IPS DF 19.7 (cell line): ENCODE measurements at regions not wholly inside any gene's neighbourhood (a gene's known extent, or its start where the extent isn't known, plus 50 kb on each side); places are given as distances from the start of the nearest gene placed in this dataset.

ENCODE experiments used
- DNase-seq: peaks from one replicate; pipeline ENCODE4 v3.0.0-alpha.2; 2013; ENCODE audit warnings: low read depth, low spot score

DNA sequence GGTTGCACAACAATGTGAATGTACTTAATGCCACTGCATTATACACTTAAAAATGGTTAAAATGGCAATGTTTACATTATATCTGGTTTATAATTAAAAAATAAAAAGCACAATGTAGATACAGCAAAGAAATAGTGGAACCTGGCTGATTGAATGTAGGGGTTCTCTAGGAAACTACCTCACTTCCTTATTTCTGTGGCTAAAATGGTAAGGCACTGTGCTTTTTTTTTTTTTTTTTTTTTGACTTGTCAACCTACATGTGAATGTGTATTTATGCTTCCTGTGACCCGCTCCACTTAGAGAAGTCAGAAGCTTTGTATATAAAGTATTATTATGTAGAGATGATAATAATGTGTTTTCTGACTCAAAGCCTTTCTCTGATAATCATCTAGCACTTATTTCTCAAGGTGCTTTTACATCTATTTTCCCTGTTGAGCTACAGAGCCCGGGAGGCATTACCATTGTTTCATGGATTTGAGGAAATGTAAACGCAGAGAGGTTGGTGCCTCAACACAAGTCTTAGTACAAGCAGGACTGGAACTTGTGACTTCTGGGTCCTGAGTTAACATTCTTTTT, 55.0 kb downstream of the SOX4 start:
- DNase-seq, result no peak

DNA sequence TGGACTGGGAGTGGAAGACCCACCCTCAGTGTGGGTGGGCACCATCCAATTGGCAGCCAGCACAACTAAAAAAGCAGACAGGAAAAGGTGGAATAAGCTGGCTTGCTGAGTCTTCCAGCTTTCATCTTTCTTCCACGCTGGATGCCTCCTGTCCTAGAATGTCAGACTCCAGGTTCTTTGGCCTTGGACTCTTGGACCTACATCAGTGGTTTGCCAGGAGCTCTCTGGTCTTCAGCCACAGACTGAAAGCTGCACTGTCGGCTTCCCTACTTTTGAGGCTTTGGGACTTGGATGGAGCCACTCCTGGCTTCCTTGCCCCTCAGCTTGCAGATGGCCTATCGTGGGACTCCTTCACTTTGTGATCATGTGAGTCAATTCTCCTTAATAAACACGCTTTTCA, 59.8 kb downstream of the SOX4 start:
- no peak for DNase-seq

DNA sequence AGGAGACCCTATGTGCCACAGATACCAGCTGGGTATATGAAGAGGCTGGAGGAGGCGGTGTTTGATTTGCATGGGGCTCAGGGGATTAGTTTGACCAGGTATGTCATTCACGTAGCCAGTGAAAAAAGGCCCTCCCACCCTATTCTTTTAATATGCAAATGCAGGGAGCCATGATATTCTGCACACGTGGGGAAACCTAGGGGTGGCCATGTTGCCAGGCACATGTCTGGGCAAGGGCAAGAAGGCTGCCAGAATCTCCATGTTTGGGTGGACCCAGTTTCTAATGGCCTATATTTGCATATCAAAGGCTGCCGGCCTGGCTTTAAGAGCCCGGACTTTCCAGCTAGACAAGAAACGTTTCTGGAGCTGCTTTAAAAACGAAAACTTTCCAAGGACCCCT, 60.4 kb downstream of the SOX4 start:
- DNase-seq, result no peak

DNA sequence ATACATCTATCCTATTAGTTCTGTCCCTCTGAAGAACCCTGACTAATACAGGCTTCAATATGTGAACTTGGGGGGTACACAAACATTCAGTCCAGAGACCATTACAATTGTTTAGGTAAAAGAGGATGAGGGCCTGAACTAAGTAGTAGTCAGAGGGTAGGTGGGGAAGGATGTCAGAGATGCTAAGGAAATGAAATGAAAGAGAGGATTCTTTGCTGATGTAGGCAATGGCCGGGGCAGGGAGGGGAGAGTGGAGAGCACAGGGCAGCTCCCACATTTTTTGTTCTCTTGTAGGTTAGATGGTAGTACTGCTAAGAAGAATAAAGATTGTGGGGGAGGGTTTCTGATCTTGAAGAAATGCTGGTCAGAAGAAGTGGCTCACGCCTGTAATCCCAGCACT, 60.8 kb downstream of the SOX4 start:
- DNase-seq, result no peak

DNA sequence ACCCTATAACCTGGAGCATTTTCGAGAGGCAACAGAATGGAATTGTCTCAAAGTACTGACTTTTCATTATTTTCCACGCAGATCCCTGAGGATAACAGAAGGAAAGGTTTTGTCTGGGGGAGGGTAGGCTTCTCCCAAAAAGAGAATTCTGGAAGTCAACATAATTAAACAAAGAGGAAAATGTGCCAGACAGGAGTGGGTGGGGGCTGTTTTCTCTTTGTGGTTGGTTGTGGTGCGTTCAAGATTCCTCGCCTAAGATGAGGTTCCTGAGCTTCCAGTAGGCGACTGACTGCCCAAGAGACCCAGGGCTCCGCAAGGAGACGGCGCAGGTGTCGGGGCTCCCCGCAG, 70.4 kb downstream of the SOX4 start:
- DNase-seq, result no peak

DNA sequence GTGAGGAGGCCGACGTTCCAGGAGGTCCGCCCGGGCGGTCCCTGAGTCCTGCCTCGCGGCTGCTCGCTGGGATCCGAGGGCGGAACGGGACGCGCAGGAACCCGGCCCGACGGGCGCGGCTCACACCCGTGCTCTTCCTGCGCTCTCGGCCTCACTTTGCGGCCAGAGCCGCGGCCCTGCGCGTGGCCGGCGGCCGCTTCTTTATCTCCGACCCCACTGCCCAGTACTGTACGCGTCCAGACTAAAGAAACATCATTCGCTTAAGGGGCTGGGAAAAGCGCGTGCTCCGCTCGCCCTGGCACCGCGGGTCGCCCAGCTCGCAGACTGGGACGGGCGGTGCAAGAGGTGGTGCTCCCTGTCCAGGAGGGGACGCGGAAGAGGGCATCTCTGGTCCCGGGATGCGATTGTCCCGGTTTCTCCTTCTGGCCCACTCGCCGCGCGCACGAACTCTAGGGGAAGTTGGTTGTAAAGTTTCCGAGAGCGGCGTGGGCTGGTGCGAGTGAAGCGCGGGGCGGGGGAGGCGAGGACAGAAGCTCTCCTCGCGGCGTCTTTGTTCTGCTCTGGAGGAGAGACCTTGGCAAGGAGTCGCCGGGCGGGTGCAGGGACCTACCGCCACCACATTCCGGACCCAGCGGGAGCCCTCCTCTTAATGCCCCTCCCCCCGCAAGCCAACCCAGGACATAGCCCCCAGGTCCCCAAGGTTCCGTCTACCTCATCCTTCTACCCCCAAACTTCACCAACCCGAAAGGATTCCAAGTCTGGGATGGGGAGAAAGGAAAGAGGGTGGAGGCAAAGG, 71.0 kb downstream of the SOX4 start:
- DNase-seq, result no peak

DNA sequence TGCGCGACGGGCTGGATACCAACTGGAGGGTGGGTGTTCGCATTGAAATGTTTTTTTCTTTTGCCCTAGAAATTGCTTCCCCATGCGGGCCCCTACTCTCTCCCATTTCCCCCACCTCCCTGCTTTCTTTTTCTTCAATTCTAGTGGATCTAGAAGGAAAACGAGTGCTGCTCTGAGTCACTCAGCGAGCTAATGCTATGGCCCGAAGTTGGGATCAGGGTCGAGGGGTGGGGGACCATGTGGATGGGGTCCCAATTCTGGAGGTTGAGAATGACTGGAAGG, 71.5 kb downstream of the SOX4 start:
- DNase-seq, result no peak

DNA sequence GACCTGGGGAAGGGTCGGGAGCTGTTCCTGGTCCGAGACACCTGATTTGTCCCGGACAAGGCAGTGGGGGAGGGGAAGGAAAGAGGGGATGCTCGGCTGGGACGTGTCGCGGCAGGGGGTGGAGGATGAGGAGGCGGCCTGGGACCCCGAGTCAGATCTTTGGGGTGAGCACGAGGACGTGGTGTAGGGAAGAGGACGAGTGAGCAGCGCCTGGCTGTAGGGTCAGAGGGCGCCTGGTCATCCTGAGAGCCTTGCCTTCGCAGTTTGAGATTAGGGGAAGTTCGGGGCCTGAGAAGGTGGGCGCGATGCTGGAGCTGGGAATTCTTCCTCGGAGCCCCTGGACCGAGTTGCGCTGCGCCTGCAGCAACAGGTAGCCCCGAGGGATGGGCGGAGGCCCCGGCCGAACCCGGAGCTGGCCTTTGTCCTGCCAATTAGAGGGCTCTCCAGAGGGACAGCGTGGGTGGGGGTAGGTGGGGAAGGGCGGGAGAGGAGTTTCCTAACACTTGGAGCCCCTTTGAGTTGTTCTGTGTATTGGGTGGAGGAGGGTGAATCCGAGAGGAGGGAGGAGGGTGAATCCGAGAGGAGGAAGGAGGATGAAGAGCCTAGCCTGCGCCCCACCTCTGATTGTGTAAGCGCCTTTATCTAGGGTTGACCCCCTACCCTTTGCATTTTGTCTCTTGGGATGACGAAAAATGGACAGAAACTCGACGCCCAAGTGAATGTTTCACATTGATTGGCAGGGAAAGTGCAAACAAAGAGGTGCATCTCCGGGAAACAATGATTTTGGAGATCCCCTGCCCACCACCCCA, 72.0 kb downstream of the SOX4 start:
- DNase-seq, result no peak

DNA sequence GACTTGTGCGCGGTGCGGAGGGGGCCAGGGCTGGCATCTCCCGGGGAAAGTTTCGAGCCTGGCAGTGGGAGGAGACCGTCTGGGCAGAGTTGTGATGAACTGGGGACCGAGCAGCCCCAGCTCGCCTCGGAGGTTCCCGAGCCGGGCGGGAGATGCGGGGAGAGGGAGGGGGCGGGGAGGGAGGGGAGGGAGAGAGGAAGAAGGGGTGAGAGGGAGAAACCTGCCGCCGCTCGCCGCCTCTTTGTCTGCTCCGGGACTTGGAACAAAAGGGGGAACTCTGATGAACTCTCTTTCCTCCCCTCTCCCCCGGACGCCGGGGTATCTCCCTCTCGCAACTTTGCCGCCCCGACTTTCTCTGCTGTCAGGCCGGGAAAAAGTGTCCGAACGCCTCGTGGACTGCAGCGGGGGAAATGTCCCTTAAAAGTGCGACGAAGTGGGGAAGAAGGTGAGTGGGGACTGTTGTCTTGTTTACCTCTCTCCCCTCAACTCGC, 72.7 kb downstream of the SOX4 start:
- no peak for DNase-seq

DNA sequence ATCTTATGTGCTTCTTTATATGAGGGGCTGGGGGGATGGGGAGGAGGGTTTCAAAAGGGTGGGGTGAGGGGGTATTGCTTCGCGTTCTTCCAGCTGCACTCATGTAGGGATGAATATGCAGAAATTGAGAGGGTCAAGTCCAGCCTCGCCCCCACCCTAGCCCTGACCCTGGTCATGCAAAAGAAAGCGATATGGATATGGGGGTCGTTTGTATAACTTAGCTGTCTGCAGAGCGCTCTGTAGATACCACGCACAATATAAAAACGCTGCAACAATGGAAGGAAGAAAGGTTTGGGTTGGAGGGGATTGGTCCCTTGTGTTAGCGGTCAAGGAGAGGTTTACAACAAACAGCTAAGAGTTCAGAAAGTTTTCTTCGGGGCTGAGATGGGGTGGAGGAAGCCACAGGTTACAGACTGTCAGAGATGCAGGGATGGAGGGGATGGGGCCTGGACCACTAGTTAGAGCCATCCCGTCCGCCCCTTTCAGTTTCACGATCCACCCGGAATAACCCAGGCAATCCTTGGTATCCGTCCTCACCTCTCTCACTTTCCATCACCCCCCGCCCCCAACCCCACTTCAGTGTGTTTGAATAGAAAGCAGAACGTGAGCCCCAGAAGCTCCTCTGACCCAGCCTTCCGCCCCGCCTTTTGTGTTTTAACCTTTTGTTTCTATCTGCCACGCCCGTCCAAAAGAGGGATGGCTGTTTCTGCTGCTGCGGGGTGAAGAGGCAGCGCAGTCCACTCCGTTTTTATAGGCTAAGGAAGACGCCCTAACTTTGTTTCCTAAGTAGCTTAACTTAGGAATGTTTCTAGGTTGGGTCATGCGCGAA, 73.5 kb downstream of the SOX4 start:
- no peak for DNase-seq

DNA sequence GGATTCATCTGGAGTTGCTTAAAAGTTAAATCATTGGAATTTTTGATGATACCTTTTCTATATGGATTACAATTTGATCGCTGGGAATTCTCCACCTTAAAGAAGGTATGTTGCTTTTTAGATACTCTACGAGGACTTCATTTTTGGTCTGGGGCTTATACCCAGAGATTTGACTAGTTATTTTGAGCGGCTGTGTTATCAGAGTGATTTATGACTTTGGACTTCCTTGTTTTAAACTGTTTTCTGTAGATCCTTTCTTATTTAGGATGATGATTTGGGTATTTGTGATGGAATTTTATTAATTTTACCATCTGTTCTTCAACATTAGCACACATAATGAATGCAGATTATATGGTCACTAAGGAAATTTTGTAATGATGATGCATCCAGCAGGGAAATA, 75.2 kb downstream of the SOX4 start:
- DNase-seq, result no peak

DNA sequence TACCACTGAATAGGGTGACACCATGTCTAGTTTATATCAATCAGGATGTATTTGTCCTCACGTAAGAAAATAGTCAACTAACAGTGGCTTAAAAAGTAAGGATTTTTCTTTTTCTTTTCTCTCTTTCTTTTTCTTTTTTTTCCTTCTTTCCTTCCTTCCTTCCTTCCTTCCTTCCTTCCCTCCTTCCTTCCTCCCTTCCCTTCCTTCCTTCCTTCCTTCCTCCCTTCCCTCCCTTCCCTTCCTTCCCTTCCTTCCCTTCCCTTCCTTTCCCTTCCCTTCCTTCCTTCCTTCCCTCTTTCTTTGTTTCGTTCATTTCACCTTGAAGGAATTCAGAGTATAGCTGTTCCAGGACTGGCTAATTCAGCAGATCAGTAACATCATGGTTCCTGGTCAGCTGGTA, 83.2 kb downstream of the SOX4 start:
- no peak for DNase-seq

DNA sequence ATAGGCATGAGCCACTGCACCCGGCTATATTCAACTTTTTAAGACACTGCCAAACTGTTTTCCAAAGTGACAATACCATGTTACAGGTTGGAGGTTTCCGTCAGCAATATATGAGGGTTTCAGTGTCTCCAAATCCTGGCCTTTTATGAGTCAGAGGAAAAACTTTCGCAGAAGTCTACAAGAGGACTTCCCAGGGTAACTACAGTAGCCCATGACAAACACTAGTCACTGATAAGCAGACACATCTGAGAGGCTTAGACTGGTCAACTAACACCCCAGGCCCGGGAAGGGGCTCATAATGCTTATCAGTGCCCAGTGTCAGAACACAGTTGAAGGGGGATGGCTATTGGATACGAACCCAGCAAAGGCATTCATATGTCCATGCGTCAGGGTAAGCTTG, 85.4 kb downstream of the SOX4 start:
- no peak for DNase-seq

DNA sequence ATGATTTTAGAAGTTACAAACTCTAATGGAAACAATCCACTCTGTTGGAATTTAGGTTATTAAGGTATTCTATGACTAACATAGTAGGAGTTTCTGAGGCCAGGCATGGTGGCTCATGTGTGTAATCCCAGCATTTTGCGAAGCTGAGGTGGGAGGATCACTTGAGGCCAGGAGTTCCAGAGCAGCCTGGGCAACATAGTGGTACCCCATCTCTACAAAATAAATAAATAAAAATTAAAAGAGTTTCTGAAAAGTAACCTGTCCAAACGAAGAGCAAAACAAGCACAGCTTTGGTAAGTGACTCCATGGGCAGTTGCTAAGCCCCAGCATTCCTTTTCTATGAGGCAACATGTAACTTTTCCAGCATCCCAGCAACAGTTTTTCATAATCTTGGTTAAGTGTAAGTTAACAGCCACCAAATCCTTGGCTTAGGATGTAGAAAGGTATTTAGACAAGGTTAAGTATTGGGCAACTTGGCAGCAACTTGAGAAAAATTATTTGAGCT, 86.3 kb downstream of the SOX4 start:
- no peak for DNase-seq

DNA sequence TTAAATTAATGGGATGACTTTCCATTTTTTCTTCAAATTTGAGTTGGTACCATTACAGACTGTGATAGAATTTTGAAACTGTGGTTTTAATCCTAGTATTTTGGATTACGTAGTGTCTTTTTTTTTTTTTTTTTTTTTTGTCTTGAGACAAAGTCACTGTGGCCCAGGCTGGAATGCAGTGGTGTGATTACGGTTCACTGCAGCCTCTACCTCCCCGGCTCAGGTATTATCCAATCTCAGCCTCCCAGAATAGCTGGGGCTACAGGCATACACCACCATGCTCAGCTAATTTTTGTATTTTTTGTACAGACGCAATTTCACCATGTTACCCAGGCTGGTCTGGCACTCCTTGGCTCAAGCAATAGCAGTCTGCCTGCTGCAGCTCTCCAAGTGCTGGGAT, 87.1 kb downstream of the SOX4 start:
- DNase-seq, result no peak

DNA sequence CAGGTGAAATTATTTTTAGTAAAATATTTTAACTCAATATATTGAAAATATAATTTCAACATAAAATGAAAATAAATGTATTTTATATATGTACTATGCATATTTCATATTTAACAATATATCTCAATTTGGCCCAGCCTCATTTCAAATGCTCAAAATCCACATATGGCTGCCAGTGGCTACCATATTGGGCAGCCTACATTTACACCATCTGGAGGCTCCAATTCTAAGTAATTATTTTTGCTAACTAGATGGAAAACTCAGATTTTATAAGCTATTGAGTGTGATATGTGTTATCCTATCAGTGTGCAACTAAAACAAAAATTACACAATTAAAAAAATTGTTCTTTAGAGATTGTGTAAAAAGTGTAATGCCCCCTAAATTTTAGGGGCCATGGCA, 96.9 kb downstream of the SOX4 start:
- DNase-seq, result no peak

DNA sequence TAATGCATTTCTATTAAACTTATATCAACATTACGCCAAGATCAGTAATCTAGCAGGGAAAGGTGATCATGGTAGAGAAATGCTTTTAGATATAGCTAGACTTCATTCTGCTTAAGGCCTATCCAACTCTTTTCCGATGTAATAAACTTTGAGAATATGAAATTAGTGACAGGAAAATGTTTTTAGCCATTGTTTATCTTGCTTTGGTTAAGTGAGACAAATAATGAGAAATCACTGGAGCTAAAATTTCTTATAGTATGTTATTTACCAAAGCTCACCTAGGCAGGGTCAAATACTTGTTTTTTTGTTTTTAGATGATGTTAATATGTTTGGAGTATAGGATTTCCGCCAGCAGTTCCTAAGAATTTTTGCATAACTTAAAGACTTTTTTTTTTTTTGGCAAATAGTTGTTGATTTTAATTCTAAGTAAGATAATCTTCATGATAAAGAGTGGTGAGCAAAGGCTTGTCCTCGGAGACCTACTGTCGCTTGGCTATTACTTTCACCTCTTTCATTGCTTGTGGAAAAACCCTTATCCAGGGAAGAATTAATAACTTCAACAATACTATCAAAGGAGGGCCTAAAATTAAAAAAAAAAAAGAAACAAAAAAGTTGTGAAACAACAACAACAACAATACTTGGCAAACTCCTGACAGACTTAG, 98.3 kb downstream of the SOX4 start:
- no peak for DNase-seq

DNA sequence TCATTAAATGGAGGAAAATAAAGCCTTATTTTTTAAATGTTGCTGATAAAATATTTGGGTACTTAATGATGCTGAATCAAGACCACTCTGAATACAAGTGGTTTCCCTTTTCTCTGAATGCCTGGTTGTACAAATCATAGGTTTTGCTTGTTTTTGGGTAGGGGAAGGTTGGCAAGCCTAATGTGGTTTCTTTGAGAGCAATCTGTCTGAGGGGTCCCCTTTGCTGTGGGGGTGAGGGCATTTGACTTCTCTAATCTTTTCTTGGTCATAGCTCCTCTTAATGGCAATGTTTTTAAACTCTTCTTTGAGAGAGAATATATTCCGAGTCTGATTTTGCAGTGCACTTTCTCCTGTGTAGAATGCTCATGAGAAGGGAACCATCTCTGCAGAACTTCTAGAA, 99.2 kb downstream of the SOX4 start:
- no peak for DNase-seq

DNA sequence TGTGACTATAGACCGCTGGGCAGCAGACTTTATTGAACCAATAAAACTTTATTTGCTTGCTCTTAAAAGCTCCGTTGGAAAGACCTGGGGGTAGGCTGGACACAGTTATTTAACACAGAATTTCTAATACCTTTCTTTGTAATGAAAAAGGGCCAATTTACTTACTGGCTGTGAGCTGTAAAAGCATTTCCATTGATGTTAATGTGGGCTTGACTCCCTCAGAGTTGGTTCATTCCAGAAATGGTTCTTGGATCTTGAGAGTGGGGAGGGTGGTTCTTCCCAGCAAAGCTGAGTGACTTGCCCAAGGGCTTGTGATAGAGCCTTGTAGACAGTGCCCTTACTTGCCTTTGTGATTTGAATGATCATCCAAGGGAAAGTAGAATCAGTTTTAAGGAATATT, 100.6 kb downstream of the SOX4 start:
- DNase-seq, result no peak

DNA sequence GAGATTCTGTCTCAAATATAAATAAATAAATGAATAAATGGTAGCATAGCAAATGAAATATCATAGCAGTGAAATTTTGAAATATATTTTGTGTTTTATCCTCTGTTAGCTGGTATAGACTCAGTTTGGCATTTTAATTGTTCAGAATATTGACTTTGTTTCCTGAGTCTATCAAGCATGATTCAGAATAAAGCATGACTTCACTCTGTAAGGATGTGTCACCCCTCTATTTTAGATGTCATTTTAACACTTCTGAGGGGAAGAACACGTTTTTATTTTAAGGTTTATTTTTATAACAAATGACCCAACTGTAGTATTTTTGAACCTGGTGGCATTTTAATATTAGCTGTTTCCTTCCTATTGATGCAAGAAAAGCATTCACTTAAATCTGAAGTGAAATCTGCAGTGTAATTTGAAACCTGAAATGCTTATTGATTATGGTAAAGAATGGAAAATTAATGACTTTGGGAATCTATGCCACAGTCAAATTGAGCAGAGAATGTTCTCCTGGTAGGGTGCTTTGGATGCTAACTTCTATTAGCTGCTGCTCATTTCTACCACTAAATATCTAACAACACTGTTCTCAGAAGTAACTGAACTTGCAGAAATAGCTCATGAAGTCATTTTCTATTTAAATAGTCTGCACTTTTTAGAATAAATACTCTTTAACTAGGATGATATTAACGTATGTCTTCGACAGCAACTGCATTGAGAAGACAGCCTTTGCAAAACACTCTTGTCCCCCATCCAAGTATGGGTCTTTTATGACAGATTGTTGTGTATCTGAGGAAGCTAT, 114.2 kb downstream of the SOX4 start:
- DNase-seq, result no peak

DNA sequence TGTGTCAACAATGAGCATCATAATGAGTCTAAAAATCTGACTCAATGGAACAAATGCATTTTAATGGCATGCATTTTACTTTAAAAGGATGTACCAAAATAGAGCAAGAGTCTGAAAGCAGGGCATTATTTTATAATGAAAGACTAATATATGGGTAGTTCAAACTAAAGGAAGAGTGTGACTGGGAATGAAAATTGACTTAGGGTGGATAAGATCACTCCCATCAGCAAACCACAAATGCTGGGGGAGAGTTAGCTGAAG, 114.7 kb downstream of the SOX4 start:
- no peak for DNase-seq
